ENCODE measurements at regions not wholly inside any gene's neighbourhood (a gene's known extent, or its start where the extent isn't known, plus 50 kb on each side); places are given as distances from the start of the nearest gene placed in this dataset.

- TF ChIP-seq CTCF (conservative IDR thresholded peaks at IDR 0.05 in 1 of 2, IDR thresholded peaks at IDR 0.05 in 1 of 2; ENCODE audit: low read depth in 1 of 2, low read length in 2 of 2): no peak
- no peak for TF ChIP-seq EZH2 (IDR thresholded peaks at IDR 0.05; ENCODE audit: low read length, missing control alignments)
Observed at GRCh38 chr5:100407053-100407452, 128.1 kb upstream of the FAM174A start.

All from fibroblast of lung (primary cell).